OCI-LY3 (cell line): ENCODE measurements at regions not wholly inside any gene's neighbourhood (a gene's known extent, or its start where the extent isn't known, plus 50 kb on each side); places are given as distances from the start of the nearest gene placed in this dataset.

ENCODE experiments used
- CTCF ChIP-seq: fragments of 200-600, 300-600 bp; sonication (generic); IDR thresholded peaks from 2 replicates; pipeline ENCODE4 v1.5.1; 2014; ENCODE audit warnings: antibody characterized with exemption, low read length, low read depth
- EZH2phosphoT487 ChIP-seq: fragments of 200-600 bp; shearing (Covaris generic); IDR thresholded peaks from 2 replicates; pipeline ENCODE4 v1.6.1; 2018; ENCODE audit warnings: antibody characterized with exemption, mixed run types, low read depth

- TF ChIP-seq CTCF = no peak
- TF ChIP-seq EZH2phosphoT487 = no peak
These were observed 329.7 kb upstream of the GATB start for GRCh38 chr4:152090543-152090942.
